ENCODE measurements at regions not wholly inside any gene's neighbourhood (a gene's known extent, or its start where the extent isn't known, plus 50 kb on each side); places are given as distances from the start of the nearest gene placed in this dataset.

DNA sequence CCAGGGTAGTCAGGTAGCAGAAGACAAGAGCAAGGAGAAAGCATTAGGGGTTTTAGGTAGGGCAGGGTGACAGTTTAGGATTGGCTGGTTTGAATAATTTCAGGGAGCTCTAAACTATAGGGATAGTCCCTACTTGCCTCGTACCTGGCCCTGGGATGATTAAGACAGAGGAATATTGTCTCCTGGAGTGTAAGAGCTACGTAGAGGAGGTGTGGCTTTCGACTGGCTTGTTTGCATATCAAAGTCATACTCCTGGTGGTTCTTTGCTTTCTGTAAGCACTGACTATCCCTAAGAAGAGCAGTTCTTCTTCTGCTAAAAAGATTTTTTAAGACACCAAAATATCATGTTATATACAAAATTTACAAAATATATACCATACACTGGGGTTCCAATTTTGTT is 1867.4 kb downstream of the SUCLG1 start:
- H3K9ac ChIP-seq (ENCODE audit: control insufficient read depth, insufficient read depth, low read length) = no peak overlapping the region
- no peak for ATAC-seq
- RAD21 ChIA-PET (ENCODE audit: unreplicated experiment) = no interaction called here
- intact Hi-C loops (cut with micrococcal nuclease; ENCODE audit: unreplicated experiment) (no loop called here), in situ Hi-C loops (cut with MboI) (no loop called here)
- no peaks in the 10 kb centered on the region for H3K36me3 ChIP-seq (ENCODE audit: control insufficient read depth in 2 of 2, insufficient read depth in 2 of 2, low read length in 1 of 2)
- no TSS peak for BruUV-seq (replicated peaks)
- 2% methylated on average over 3 of the region's 3 CpGs for WGBS (ENCODE audit: insufficient coverage, insufficient replicate concordance, low lambda C conversion rate, missing lambda C conversion rate)
- H3K27ac ChIP-seq (ENCODE audit: control insufficient read depth, insufficient read depth) = no peak overlapping the region
- SMC1A ChIA-PET (ENCODE audit: uncharacterized antibody, unreplicated experiment) = interaction anchor here (2.6 kb wide), 1 partner anchor 10 kb away, joined by 6 read pairs; no protein-coding TSS in a partner anchor
- no peak for DNase-seq (ENCODE audit: low read depth, low spot score)
- no peaks in the 10 kb centered on the region for H3K79me2 ChIP-seq (ENCODE audit: control insufficient read depth, insufficient read depth, low read length)
- H3K27me3 ChIP-seq (replicated peaks in 1 of 2; ENCODE audit: control insufficient read depth in 2 of 2, insufficient read depth in 2 of 2, low read length in 1 of 2) = no peaks in the 10 kb centered on the region
- H3K4me1 ChIP-seq (ENCODE audit: control insufficient read depth, insufficient read depth, low read length) = no peaks in the 10 kb centered on the region
- no peaks in the 10 kb centered on the region for H3K9me3 ChIP-seq (replicated peaks; ENCODE audit: control insufficient read depth, insufficient read depth, low read length)
- TF ChIP-seq RUNX3 (IDR thresholded peaks at IDR 0.05; ENCODE audit: low read length) = no peak
- TF ChIP-seq, protein P1, sequence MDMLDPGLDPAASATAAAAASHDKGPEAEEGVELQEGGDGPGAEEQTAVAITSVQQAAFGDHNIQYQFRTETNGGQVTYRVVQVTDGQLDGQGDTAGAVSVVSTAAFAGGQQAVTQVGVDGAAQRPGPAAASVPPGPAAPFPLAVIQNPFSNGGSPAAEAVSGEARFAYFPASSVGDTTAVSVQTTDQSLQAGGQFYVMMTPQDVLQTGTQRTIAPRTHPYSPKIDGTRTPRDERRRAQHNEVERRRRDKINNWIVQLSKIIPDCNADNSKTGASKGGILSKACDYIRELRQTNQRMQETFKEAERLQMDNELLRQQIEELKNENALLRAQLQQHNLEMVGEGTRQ (IDR thresholded peaks at IDR 0.05; ENCODE audit: borderline replicate concordance, low read depth, low read length) = no peak
- TF ChIP-seq, protein P2, sequence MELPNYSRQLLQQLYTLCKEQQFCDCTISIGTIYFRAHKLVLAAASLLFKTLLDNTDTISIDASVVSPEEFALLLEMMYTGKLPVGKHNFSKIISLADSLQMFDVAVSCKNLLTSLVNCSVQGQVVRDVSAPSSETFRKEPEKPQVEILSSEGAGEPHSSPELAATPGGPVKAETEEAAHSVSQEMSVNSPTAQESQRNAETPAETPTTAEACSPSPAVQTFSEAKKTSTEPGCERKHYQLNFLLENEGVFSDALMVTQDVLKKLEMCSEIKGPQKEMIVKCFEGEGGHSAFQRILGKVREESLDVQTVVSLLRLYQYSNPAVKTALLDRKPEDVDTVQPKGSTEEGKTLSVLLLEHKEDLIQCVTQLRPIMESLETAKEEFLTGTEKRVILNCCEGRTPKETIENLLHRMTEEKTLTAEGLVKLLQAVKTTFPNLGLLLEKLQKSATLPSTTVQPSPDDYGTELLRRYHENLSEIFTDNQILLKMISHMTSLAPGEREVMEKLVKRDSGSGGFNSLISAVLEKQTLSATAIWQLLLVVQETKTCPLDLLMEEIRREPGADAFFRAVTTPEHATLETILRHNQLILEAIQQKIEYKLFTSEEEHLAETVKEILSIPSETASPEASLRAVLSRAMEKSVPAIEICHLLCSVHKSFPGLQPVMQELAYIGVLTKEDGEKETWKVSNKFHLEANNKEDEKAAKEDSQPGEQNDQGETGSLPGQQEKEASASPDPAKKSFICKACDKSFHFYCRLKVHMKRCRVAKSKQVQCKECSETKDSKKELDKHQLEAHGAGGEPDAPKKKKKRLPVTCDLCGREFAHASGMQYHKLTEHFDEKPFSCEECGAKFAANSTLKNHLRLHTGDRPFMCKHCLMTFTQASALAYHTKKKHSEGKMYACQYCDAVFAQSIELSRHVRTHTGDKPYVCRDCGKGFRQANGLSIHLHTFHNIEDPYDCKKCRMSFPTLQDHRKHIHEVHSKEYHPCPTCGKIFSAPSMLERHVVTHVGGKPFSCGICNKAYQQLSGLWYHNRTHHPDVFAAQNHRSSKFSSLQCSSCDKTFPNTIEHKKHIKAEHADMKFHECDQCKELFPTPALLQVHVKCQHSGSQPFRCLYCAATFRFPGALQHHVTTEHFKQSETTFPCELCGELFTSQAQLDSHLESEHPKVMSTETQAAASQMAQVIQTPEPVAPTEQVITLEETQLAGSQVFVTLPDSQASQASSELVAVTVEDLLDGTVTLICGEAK (IDR thresholded peaks at IDR 0.05; ENCODE audit: borderline replicate concordance) = no peak
- TF ChIP-seq NRF1 (conservative IDR thresholded peaks at IDR 0.05; ENCODE audit: low read depth, low read length) = no peak
- no peak for TF ChIP-seq SIN3A (IDR thresholded peaks at IDR 0.05; ENCODE audit: low read depth, low read length)
- TF ChIP-seq NR2C1 (IDR thresholded peaks at IDR 0.05) = no peak
- TF ChIP-seq ESRRA (IDR thresholded peaks at IDR 0.05; ENCODE audit: low read length) = no peak
- TF ChIP-seq MEF2B (IDR thresholded peaks at IDR 0.05; ENCODE audit: partially characterized antibody, poor library complexity, severe bottlenecking) = no peak
- TF ChIP-seq, protein P3, sequence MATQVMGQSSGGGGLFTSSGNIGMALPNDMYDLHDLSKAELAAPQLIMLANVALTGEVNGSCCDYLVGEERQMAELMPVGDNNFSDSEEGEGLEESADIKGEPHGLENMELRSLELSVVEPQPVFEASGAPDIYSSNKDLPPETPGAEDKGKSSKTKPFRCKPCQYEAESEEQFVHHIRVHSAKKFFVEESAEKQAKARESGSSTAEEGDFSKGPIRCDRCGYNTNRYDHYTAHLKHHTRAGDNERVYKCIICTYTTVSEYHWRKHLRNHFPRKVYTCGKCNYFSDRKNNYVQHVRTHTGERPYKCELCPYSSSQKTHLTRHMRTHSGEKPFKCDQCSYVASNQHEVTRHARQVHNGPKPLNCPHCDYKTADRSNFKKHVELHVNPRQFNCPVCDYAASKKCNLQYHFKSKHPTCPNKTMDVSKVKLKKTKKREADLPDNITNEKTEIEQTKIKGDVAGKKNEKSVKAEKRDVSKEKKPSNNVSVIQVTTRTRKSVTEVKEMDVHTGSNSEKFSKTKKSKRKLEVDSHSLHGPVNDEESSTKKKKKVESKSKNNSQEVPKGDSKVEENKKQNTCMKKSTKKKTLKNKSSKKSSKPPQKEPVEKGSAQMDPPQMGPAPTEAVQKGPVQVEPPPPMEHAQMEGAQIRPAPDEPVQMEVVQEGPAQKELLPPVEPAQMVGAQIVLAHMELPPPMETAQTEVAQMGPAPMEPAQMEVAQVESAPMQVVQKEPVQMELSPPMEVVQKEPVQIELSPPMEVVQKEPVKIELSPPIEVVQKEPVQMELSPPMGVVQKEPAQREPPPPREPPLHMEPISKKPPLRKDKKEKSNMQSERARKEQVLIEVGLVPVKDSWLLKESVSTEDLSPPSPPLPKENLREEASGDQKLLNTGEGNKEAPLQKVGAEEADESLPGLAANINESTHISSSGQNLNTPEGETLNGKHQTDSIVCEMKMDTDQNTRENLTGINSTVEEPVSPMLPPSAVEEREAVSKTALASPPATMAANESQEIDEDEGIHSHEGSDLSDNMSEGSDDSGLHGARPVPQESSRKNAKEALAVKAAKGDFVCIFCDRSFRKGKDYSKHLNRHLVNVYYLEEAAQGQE (IDR thresholded peaks at IDR 0.05; ENCODE audit: low read depth, low read length) = no peak
- no peaks in the 10 kb centered on the region for H4K20me1 ChIP-seq (ENCODE audit: control insufficient read depth, insufficient read depth)
- H2AFZ ChIP-seq (ENCODE audit: control insufficient read depth, low read depth, low read length) = no peak overlapping the region
- no peak overlapping the region for H3K4me2 ChIP-seq (ENCODE audit: control insufficient read depth, insufficient read depth)
- no peak for FAIRE-seq
- no peak overlapping the region for H3K4me3 ChIP-seq
- POLR2A ChIA-PET = no interaction called here
- CTCF ChIA-PET = no interaction called here
